ENCODE measurements at regions not wholly inside any gene's neighbourhood (a gene's known extent, or its start where the extent isn't known, plus 50 kb on each side); places are given as distances from the start of the nearest gene placed in this dataset.

DNA sequence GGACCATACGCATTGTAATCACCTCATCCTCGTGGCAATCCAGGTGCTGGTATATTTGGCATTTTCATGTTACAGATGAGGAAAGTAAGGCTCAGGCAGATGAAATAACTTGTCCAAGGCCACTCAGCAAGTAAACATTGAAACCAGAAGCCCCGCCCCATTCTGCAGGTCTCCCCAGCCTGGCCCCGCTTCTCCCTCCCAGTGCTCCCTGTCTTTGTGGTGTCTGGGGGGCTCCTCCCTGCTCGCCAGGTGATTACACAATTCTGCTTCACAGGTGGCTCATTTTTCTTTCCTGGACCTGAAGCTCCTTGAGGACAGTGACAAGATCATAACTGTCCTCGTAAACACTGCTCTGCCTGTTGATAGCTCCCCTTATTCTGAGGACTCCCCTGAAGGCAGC is 531.5 kb upstream of the B3GAT1 start:
- Mint-ChIP-seq H3K27ac (no peak overlapping the region), H3K36me3 (no peaks in the 10 kb centered on the region), H3K4me3 (no peak overlapping the region), H3K27me3 (ENCODE audit: low read depth) (peaks cover 5% of the 10 kb centered on the region), H3K9me3 (no peaks in the 10 kb centered on the region), H3K4me1 (peaks cover 48% of the 10 kb centered on the region)
- CTCF ChIA-PET: no interaction called here
- POLR2A ChIA-PET: no interaction called here
- ATAC-seq (no peak), DNase-seq (ENCODE audit: low spot score) (no peak)
- TF ChIP-seq GABPB1 (CRISPR knock-in tag; IDR thresholded peaks at IDR 0.05): no peak
- no peak for TF ChIP-seq ETV6 (CRISPR knock-in tag; IDR thresholded peaks at IDR 0.05)
- no peak for TF ChIP-seq FOXJ3 (CRISPR knock-in tag; IDR thresholded peaks at IDR 0.05; ENCODE audit: borderline replicate concordance)
- no peak for TF ChIP-seq ZNF138 (CRISPR knock-in tag; conservative IDR thresholded peaks at IDR 0.05)
- TF ChIP-seq OVOL2 (CRISPR knock-in tag; IDR thresholded peaks at IDR 0.05; ENCODE audit: borderline replicate concordance): no peak
- TF ChIP-seq, protein P1, sequence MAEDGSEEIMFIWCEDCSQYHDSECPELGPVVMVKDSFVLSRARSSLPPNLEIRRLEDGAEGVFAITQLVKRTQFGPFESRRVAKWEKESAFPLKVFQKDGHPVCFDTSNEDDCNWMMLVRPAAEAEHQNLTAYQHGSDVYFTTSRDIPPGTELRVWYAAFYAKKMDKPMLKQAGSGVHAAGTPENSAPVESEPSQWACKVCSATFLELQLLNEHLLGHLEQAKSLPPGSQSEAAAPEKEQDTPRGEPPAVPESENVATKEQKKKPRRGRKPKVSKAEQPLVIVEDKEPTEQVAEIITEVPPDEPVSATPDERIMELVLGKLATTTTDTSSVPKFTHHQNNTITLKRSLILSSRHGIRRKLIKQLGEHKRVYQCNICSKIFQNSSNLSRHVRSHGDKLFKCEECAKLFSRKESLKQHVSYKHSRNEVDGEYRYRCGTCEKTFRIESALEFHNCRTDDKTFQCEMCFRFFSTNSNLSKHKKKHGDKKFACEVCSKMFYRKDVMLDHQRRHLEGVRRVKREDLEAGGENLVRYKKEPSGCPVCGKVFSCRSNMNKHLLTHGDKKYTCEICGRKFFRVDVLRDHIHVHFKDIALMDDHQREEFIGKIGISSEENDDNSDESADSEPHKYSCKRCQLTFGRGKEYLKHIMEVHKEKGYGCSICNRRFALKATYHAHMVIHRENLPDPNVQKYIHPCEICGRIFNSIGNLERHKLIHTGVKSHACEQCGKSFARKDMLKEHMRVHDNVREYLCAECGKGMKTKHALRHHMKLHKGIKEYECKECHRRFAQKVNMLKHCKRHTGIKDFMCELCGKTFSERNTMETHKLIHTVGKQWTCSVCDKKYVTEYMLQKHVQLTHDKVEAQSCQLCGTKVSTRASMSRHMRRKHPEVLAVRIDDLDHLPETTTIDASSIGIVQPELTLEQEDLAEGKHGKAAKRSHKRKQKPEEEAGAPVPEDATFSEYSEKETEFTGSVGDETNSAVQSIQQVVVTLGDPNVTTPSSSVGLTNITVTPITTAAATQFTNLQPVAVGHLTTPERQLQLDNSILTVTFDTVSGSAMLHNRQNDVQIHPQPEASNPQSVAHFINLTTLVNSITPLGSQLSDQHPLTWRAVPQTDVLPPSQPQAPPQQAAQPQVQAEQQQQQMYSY (CRISPR knock-in tag; IDR thresholded peaks at IDR 0.05): no peak
- no peak for TF ChIP-seq TEAD1 (CRISPR knock-in tag; IDR thresholded peaks at IDR 0.05)
- TF ChIP-seq, protein P2, sequence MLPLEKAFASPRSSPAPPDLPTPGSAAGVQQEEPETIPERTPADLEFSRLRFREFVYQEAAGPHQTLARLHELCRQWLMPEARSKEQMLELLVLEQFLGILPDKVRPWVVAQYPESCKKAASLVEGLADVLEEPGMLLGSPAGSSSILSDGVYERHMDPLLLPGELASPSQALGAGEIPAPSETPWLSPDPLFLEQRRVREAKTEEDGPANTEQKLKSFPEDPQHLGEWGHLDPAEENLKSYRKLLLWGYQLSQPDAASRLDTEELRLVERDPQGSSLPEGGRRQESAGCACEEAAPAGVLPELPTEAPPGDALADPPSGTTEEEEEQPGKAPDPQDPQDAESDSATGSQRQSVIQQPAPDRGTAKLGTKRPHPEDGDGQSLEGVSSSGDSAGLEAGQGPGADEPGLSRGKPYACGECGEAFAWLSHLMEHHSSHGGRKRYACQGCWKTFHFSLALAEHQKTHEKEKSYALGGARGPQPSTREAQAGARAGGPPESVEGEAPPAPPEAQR (CRISPR knock-in tag; IDR thresholded peaks at IDR 0.05): no peak
- TF ChIP-seq, protein P3, sequence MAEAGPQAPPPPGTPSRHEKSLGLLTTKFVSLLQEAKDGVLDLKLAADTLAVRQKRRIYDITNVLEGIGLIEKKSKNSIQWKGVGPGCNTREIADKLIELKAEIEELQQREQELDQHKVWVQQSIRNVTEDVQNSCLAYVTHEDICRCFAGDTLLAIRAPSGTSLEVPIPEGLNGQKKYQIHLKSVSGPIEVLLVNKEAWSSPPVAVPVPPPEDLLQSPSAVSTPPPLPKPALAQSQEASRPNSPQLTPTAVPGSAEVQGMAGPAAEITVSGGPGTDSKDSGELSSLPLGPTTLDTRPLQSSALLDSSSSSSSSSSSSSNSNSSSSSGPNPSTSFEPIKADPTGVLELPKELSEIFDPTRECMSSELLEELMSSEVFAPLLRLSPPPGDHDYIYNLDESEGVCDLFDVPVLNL (CRISPR knock-in tag; IDR thresholded peaks at IDR 0.05; ENCODE audit: borderline replicate concordance, low read depth): no peak

DNA sequence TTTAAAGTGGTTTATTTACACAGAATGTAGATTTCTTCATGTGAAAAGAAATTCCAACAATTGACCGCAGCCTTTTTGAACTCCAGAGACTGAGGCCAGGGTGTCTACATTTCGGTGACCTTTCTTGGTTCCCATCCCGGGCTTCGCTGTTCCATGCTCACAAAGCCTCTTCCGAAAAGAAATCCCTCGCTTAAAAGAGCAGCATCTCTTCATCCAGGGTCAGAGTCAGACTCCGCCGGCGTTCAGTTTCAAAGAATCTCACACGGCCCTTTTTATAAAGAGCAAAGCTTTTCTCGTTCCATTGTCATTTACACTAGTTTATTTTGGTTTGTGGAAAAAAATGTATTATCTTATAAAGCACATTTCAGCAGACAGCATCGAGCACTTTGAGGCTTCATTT is 530.6 kb upstream of the B3GAT1 start:
- Mint-ChIP-seq H3K4me1 (peaks cover 55% of the 10 kb centered on the region), H3K4me3 (no peak overlapping the region), H3K27me3 (ENCODE audit: low read depth) (peaks cover 5% of the 10 kb centered on the region), H3K9me3 (peaks cover 6% of the 10 kb centered on the region), H3K27ac (no peak overlapping the region), H3K36me3 (peaks cover 5% of the 10 kb centered on the region; the same call in 1 of the 2 replicates)
- POLR2A ChIA-PET: no interaction called here
- CTCF ChIA-PET: no interaction called here
- DNase-seq (ENCODE audit: low spot score): no peak
- TF ChIP-seq NR3C1 (CRISPR knock-in tag; conservative IDR thresholded peaks at IDR 0.05; ENCODE audit: low read depth): no peak
- TF ChIP-seq, protein P4, sequence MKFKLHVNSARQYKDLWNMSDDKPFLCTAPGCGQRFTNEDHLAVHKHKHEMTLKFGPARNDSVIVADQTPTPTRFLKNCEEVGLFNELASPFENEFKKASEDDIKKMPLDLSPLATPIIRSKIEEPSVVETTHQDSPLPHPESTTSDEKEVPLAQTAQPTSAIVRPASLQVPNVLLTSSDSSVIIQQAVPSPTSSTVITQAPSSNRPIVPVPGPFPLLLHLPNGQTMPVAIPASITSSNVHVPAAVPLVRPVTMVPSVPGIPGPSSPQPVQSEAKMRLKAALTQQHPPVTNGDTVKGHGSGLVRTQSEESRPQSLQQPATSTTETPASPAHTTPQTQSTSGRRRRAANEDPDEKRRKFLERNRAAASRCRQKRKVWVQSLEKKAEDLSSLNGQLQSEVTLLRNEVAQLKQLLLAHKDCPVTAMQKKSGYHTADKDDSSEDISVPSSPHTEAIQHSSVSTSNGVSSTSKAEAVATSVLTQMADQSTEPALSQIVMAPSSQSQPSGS (CRISPR knock-in tag; IDR thresholded peaks at IDR 0.05; ENCODE audit: borderline replicate concordance, low read depth): no peak
- TF ChIP-seq, protein P5, sequence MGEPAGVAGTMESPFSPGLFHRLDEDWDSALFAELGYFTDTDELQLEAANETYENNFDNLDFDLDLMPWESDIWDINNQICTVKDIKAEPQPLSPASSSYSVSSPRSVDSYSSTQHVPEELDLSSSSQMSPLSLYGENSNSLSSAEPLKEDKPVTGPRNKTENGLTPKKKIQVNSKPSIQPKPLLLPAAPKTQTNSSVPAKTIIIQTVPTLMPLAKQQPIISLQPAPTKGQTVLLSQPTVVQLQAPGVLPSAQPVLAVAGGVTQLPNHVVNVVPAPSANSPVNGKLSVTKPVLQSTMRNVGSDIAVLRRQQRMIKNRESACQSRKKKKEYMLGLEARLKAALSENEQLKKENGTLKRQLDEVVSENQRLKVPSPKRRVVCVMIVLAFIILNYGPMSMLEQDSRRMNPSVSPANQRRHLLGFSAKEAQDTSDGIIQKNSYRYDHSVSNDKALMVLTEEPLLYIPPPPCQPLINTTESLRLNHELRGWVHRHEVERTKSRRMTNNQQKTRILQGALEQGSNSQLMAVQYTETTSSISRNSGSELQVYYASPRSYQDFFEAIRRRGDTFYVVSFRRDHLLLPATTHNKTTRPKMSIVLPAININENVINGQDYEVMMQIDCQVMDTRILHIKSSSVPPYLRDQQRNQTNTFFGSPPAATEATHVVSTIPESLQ (CRISPR knock-in tag; IDR thresholded peaks at IDR 0.05): no peak
- TF ChIP-seq, protein P6, sequence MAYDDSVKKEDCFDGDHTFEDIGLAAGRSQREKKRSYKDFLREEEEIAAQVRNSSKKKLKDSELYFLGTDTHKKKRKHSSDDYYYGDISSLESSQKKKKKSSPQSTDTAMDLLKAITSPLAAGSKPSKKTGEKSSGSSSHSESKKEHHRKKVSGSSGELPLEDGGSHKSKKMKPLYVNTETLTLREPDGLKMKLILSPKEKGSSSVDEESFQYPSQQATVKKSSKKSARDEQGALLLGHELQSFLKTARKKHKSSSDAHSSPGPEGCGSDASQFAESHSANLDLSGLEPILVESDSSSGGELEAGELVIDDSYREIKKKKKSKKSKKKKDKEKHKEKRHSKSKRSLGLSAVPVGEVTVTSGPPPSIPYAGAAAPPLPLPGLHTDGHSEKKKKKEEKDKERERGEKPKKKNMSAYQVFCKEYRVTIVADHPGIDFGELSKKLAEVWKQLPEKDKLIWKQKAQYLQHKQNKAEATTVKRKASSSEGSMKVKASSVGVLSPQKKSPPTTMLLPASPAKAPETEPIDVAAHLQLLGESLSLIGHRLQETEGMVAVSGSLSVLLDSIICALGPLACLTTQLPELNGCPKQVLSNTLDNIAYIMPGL (CRISPR knock-in tag; IDR thresholded peaks at IDR 0.05): no peak
- TF ChIP-seq PRRX2 (CRISPR knock-in tag; IDR thresholded peaks at IDR 0.05): no peak
- TF ChIP-seq RELA (CRISPR knock-in tag; IDR thresholded peaks at IDR 0.05; ENCODE audit: borderline replicate concordance): no peak
- TF ChIP-seq, protein P3 (CRISPR knock-in tag; IDR thresholded peaks at IDR 0.05; ENCODE audit: borderline replicate concordance, low read depth): no peak
- TF ChIP-seq NFYB (CRISPR knock-in tag; conservative IDR thresholded peaks at IDR 0.05; ENCODE audit: low read depth): no peak
- TF ChIP-seq TP53 (CRISPR knock-in tag; IDR thresholded peaks at IDR 0.05): no peak
- TF ChIP-seq, protein P7, sequence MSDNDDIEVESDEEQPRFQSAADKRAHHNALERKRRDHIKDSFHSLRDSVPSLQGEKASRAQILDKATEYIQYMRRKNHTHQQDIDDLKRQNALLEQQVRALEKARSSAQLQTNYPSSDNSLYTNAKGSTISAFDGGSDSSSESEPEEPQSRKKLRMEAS (CRISPR knock-in tag; IDR thresholded peaks at IDR 0.05): no peak
- no peak for TF ChIP-seq NR1H2 (CRISPR knock-in tag; IDR thresholded peaks at IDR 0.05)
- no peak for TF ChIP-seq ELF4 (CRISPR knock-in tag; IDR thresholded peaks at IDR 0.05; ENCODE audit: low read depth)
- TF ChIP-seq KAT7 (CRISPR knock-in tag; IDR thresholded peaks at IDR 0.05; ENCODE audit: borderline replicate concordance): no peak
- TF ChIP-seq ETV6 (CRISPR knock-in tag; IDR thresholded peaks at IDR 0.05): no peak
- TF ChIP-seq EMX1 (CRISPR knock-in tag; IDR thresholded peaks at IDR 0.05): no peak
- TF ChIP-seq NFE2L1 (CRISPR knock-in tag; IDR thresholded peaks at IDR 0.05): no peak
- ATAC-seq: no peak; the same call in 1 of the 2 replicates

All from WTC11 (cell line).